ENCODE measurements at regions not wholly inside any gene's neighbourhood (a gene's known extent, or its start where the extent isn't known, plus 50 kb on each side); places are given as distances from the start of the nearest gene placed in this dataset.

- no peak for DNase-seq
These were observed 96.4 kb upstream of the AMOTL1 start for GRCh38 chr11:94671553-94672366.

GRCh38 chr11:94672636-94673035, 95.5 kb upstream of the AMOTL1 start:
- no peak for DNase-seq

- no peak for DNase-seq
These were observed 94.8 kb upstream of the AMOTL1 start for GRCh38 chr11:94673386-94673785.

GRCh38 chr11:94673951-94674491, 94.1 kb upstream of the AMOTL1 start:
- no peak for DNase-seq

GRCh38 chr11:94675239-94675638, 92.9 kb upstream of the AMOTL1 start:
- no peak for DNase-seq

GRCh38 chr11:94675813-94676212, 92.3 kb upstream of the AMOTL1 start:
- no peak for DNase-seq

GRCh38 chr11:94676814-94677213, 91.3 kb upstream of the AMOTL1 start:
- DNase-seq, result no peak

GRCh38 chr11:94678236-94678635, 89.9 kb upstream of the AMOTL1 start:
- no peak for DNase-seq

GRCh38 chr11:94678901-94679300, 89.3 kb upstream of the AMOTL1 start:
- DNase-seq, result no peak

- DNase-seq, result no peak
These were observed 87.7 kb upstream of the AMOTL1 start for GRCh38 chr11:94680426-94680825.

- no peak for DNase-seq
These were observed 87.0 kb upstream of the AMOTL1 start for GRCh38 chr11:94681140-94681539.

GRCh38 chr11:94681852-94682251, 86.3 kb upstream of the AMOTL1 start:
- DNase-seq, result no peak

- no peak for DNase-seq
These were observed 73.7 kb upstream of the AMOTL1 start for GRCh38 chr11:94694309-94695060.

- DNase-seq, result no peak
These were observed 71.0 kb upstream of the AMOTL1 start for GRCh38 chr11:94697156-94697555.

GRCh38 chr11:94700622-94701021, 67.5 kb upstream of the AMOTL1 start:
- no peak for DNase-seq

- DNase-seq, result no peak
These were observed 65.7 kb upstream of the AMOTL1 start for GRCh38 chr11:94702481-94702880.

GRCh38 chr11:94705419-94705818, 62.7 kb upstream of the AMOTL1 start:
- DNase-seq, result no peak

- DNase-seq, result peak; percentile 2
These were observed 62.1 kb upstream of the AMOTL1 start for GRCh38 chr11:94705891-94706615.

GRCh38 chr11:94708176-94708575, 60.0 kb upstream of the AMOTL1 start:
- DNase-seq, result no peak

GRCh38 chr11:94708642-94709041, 59.5 kb upstream of the AMOTL1 start:
- DNase-seq, result no peak

- DNase-seq, result no peak
These were observed 52.9 kb upstream of the AMOTL1 start for GRCh38 chr11:94715225-94715624.

- no peak for DNase-seq
These were observed 50.5 kb upstream of the AMOTL1 start for GRCh38 chr11:94717667-94718066.

Measured in NCI-H1694 treated with DMSO at 0.1 percent for 48 hours (cell line).